ENCODE measurements at regions not wholly inside any gene's neighbourhood (a gene's known extent, or its start where the extent isn't known, plus 50 kb on each side); places are given as distances from the start of the nearest gene placed in this dataset.

DNA sequence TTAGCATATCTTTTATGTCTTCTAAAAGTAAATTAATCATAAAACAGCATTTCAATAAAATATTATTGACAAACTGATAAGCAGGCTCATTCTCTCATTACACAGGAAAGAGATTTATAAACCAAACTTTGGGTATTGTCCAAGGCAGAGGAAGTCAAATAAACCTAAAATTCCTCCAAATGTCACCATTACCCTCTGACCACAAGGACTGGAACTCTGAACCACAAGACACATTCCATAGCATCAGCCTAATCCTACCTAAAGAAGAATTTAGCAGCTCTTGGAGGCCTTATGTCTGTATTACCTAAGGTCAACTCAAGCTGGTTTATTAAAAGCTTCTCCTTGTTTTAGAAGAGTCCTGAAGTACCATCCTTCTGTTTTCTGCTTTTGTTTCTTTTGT lies 82.4 kb upstream of the SLC13A1 start:
- H3K9me3 ChIP-seq (replicated peaks; ENCODE audit: control insufficient read depth, insufficient read depth, low read length), result no peaks in the 10 kb centered on the region
- no peaks in the 10 kb centered on the region for H3K36me3 ChIP-seq (ENCODE audit: control insufficient read depth in 2 of 2, extremely low read depth in 1 of 2, insufficient read depth in 2 of 2, low read length in 2 of 2)
- no peaks in the 10 kb centered on the region for H3K9me1 ChIP-seq (replicated peaks; ENCODE audit: control insufficient read depth, extremely low read depth, insufficient read depth, low read length)
- no peak overlapping the region for H3K4me3 ChIP-seq (replicated peaks in 1 of 3; ENCODE audit: insufficient read depth in 1 of 3, low read depth in 1 of 3, low read length in 3 of 3)
- no peak overlapping the region for H3K4me2 ChIP-seq (ENCODE audit: insufficient read depth, low read length)
- no peaks in the 10 kb centered on the region for H3K27me3 ChIP-seq (ENCODE audit: control insufficient read depth in 2 of 2, insufficient read depth in 2 of 2, low read length in 2 of 2)
- CTCF ChIA-PET, result no interaction called here
- intact Hi-C loops (cut with micrococcal nuclease), result no loop called here
- no peaks in the 10 kb centered on the region for H3K4me1 ChIP-seq (ENCODE audit: control insufficient read depth, extremely low read depth, insufficient read depth, low read length)
- no peak for DNase-seq (ENCODE audit: low read depth, low spot score)
- no peak for TF ChIP-seq FOS (IDR thresholded peaks at IDR 0.05; ENCODE audit: borderline replicate concordance, insufficient read depth, low read length)
- no peak for TF ChIP-seq MYC (IDR thresholded peaks at IDR 0.05; ENCODE audit: low read depth, low read length)
- TF ChIP-seq EZH2 (IDR thresholded peaks at IDR 0.05; ENCODE audit: borderline replicate concordance, low read depth, low read length, severe bottlenecking), result no peak
- TF ChIP-seq, protein P1, sequence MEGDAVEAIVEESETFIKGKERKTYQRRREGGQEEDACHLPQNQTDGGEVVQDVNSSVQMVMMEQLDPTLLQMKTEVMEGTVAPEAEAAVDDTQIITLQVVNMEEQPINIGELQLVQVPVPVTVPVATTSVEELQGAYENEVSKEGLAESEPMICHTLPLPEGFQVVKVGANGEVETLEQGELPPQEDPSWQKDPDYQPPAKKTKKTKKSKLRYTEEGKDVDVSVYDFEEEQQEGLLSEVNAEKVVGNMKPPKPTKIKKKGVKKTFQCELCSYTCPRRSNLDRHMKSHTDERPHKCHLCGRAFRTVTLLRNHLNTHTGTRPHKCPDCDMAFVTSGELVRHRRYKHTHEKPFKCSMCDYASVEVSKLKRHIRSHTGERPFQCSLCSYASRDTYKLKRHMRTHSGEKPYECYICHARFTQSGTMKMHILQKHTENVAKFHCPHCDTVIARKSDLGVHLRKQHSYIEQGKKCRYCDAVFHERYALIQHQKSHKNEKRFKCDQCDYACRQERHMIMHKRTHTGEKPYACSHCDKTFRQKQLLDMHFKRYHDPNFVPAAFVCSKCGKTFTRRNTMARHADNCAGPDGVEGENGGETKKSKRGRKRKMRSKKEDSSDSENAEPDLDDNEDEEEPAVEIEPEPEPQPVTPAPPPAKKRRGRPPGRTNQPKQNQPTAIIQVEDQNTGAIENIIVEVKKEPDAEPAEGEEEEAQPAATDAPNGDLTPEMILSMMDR (IDR thresholded peaks at IDR 0.05; ENCODE audit: extremely low read depth in 1 of 2, insufficient read depth in 1 of 2, low read depth in 1 of 2, low read length in 2 of 2), result no peak
- no peak for TF ChIP-seq GATA2 (IDR thresholded peaks at IDR 0.05; ENCODE audit: insufficient read depth, insufficient read length, low read depth, low read length)
- POLR2A ChIA-PET, result no interaction called here
- H2AFZ ChIP-seq (ENCODE audit: low read depth, low read length), result no peak overlapping the region
- no TSS peak for BruUV-seq (replicated peaks)
- no peak for FAIRE-seq
- H3K79me2 ChIP-seq (ENCODE audit: control insufficient read depth, insufficient read depth, low read length), result no peaks in the 10 kb centered on the region
- H4K20me1 ChIP-seq (replicated peaks; ENCODE audit: control insufficient read depth, extremely low read depth, insufficient read depth, low read length), result no peaks in the 10 kb centered on the region
- H3K9ac ChIP-seq (replicated peaks; ENCODE audit: extremely low read depth, insufficient read depth, low read length), result no peak overlapping the region
- H3K27ac ChIP-seq (ENCODE audit: insufficient read depth, low read depth, low read length), result no peak overlapping the region
- dilution Hi-C loops (cut with MboI; ENCODE audit: extremely low pct_ligation_motif_present, low sequenced_read_pairs), result no loop called here

DNA sequence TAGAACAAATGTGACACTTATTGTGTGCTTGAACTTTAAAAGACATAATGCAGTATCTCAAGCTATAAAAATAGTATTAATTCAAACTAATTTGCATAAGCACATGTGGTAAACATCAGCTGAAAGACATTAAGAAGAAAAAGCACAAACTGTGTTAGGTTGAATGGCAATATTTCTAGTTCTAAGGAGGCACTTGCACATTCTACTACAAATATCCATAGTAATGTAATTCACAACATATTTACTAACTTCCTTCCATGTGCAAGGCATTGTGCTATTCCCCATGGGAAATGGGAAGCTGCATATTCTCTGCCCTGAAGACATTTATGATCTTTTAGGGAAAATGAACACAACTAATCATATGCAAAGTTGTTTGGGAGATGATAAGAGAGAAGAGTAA lies 80.2 kb upstream of the SLC13A1 start:
- CTCF ChIA-PET, result no interaction called here
- no peak overlapping the region for H2AFZ ChIP-seq (ENCODE audit: low read depth, low read length)
- no peak overlapping the region for H3K4me3 ChIP-seq (replicated peaks in 1 of 3; ENCODE audit: insufficient read depth in 1 of 3, low read depth in 1 of 3, low read length in 3 of 3)
- H3K9ac ChIP-seq (replicated peaks; ENCODE audit: extremely low read depth, insufficient read depth, low read length), result no peak overlapping the region
- no peaks in the 10 kb centered on the region for H3K9me1 ChIP-seq (replicated peaks; ENCODE audit: control insufficient read depth, extremely low read depth, insufficient read depth, low read length)
- TF ChIP-seq MYC (IDR thresholded peaks at IDR 0.05; ENCODE audit: low read depth, low read length) (no peak), JUN (IDR thresholded peaks at IDR 0.05; ENCODE audit: borderline replicate concordance, insufficient read depth, insufficient read length, low read depth) (no peak), FOS (IDR thresholded peaks at IDR 0.05; ENCODE audit: borderline replicate concordance, insufficient read depth, low read length) (no peak), POLR2AphosphoS5 (IDR thresholded peaks at IDR 0.05; ENCODE audit: insufficient read depth, low read depth, low read length) (no peak), POLR2A (IDR thresholded peaks at IDR 0.05; ENCODE audit: low read depth, low read length) (no peak), EZH2 (IDR thresholded peaks at IDR 0.05; ENCODE audit: borderline replicate concordance, low read depth, low read length, severe bottlenecking) (no peak), GATA2 (IDR thresholded peaks at IDR 0.05; ENCODE audit: insufficient read depth, insufficient read length, low read depth, low read length) (no peak)
- TF ChIP-seq, protein P2, sequence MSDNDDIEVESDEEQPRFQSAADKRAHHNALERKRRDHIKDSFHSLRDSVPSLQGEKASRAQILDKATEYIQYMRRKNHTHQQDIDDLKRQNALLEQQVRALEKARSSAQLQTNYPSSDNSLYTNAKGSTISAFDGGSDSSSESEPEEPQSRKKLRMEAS (IDR thresholded peaks at IDR 0.05; ENCODE audit: insufficient read depth, insufficient read length), result no peak
- TF ChIP-seq, protein P1 (IDR thresholded peaks at IDR 0.05; ENCODE audit: extremely low read depth in 1 of 2, insufficient read depth in 1 of 2, low read depth in 1 of 2, low read length in 2 of 2), result no peak
- no peak overlapping the region for H3K27ac ChIP-seq (ENCODE audit: insufficient read depth, low read depth, low read length)
- no peaks in the 10 kb centered on the region for H3K4me1 ChIP-seq (ENCODE audit: control insufficient read depth, extremely low read depth, insufficient read depth, low read length)
- DNase-seq (ENCODE audit: low read depth, low spot score) (no peak), FAIRE-seq (no peak)
- no peaks in the 10 kb centered on the region for H3K79me2 ChIP-seq (ENCODE audit: control insufficient read depth, insufficient read depth, low read length)
- intact Hi-C loops (cut with micrococcal nuclease), result no loop called here
- H3K27me3 ChIP-seq (ENCODE audit: control insufficient read depth in 2 of 2, insufficient read depth in 2 of 2, low read length in 2 of 2), result no peaks in the 10 kb centered on the region
- no peaks in the 10 kb centered on the region for H4K20me1 ChIP-seq (replicated peaks; ENCODE audit: control insufficient read depth, extremely low read depth, insufficient read depth, low read length)
- H3K4me2 ChIP-seq (ENCODE audit: insufficient read depth, low read length), result no peak overlapping the region
- no peaks in the 10 kb centered on the region for H3K9me3 ChIP-seq (replicated peaks; ENCODE audit: control insufficient read depth, insufficient read depth, low read length)
- POLR2A ChIA-PET, result no interaction called here
- dilution Hi-C loops (cut with MboI; ENCODE audit: extremely low pct_ligation_motif_present, low sequenced_read_pairs), result no loop called here
- no peaks in the 10 kb centered on the region for H3K36me3 ChIP-seq (ENCODE audit: control insufficient read depth in 2 of 2, extremely low read depth in 1 of 2, insufficient read depth in 2 of 2, low read length in 2 of 2)
- BruUV-seq (replicated peaks), result no TSS peak

All from endothelial cell of umbilical vein (primary cell).